Heart right ventricle (tissue), 16 donors: ENCODE measurements at regions not wholly inside any gene's neighbourhood (a gene's known extent, or its start where the extent isn't known, plus 50 kb on each side); places are given as distances from the start of the nearest gene placed in this dataset.

ENCODE experiments used
- ATAC-seq, 8 donors: fragments of 200-7000 bp; cut with Tn5 transposase; one replicate each; pipeline ENCODE4 v1.9.1; 2020; ENCODE audit warnings: mild to moderate bottlenecking in 8 of 8, moderate library complexity in 8 of 8, moderate number of reproducible peaks in 1 of 8
- DNase-seq, 2 donors: peaks; one replicate each; pipeline ENCODE4 v3.0.0-alpha.2; 2020
- H3K27ac ChIP-seq, 10 donors: fragments of 200-600 bp; sonication (generic) in 2 of 10; one replicate each; pipeline versions ENCODE4 v1.5.0 to v1.8.0; 2020 to 2022; ENCODE audit warnings: mild to moderate bottlenecking in 3 of 10
- H3K27me3 ChIP-seq, 7 donors: fragments of 200-600 bp; one replicate each; pipeline ENCODE4 v1.8.0; 2021 to 2022; ENCODE audit warnings: mild to moderate bottlenecking in 2 of 7
- H3K36me3 ChIP-seq, 9 donors: fragments of 200-600 bp; sonication (generic) in 1 of 9; one replicate each; pipeline versions ENCODE4 v1.5.0 to v1.8.0; 2020 to 2022; ENCODE audit warnings: mild to moderate bottlenecking in 2 of 9
- H3K4me1 ChIP-seq, 9 donors: fragments of 200-600 bp; sonication (generic) in 1 of 9; one replicate each; pipeline versions ENCODE4 v1.5.0 to v1.8.0; 2020 to 2022; ENCODE audit warnings: mild to moderate bottlenecking in 4 of 9
- H3K4me3 ChIP-seq, 10 donors: fragments of 200-600 bp; sonication (generic) in 2 of 10; one replicate each; pipeline versions ENCODE4 v1.5.0 to v1.8.0; 2020 to 2022; ENCODE audit warnings: mild to moderate bottlenecking in 7 of 10, moderate library complexity in 2 of 10
- H3K9me3 ChIP-seq, 11 donors: fragments of 200-600 bp in 10 of 11; sonication (generic) in 2 of 11; one replicate each; pipeline versions ENCODE4 v1.5.0 to v1.8.0; 2013 to 2022; ENCODE audit warnings: mild to moderate bottlenecking in 2 of 11, control low read depth in 1 of 11, moderate library complexity in 1 of 11
- CTCF ChIP-seq, 9 donors: fragments of 200-600 bp; sonication (generic) in 2 of 9; IDR thresholded peaks; one replicate each; pipeline versions ENCODE4 v1.5.0 to v1.8.0; 2021 to 2022; ENCODE audit warnings: antibody characterized with exemption in 9 of 9, mild to moderate bottlenecking in 5 of 9, moderate library complexity in 1 of 9
- WGBS, 2 donors: extraction: QIAGEN DNeasy Blood & Tissue Kit; methylation state at CpG; one replicate each; pipeline ENCODE4 v1.1.7; 2013; ENCODE audit warnings: inconsistent platforms in 1 of 2; 5-methylcytosine and 5-hydroxymethylcytosine counted together
- intact Hi-C, 10 donors: fragments of 100-400 bp; cut with DNase I; formaldehyde crosslinking; loops; one replicate each; pipeline versions ENCODE4 v1.11.1 to v1.14.2; 2022
- donor health status: Arrhythmogenic right ventricular cardiomyopathy.
- donor health status: ischemic (EF 13 %, LVEDD 7.1; RV severe dilation, severe dysfunction).
- donor health status: healthy with polysubstance abuse.
- donor health status: DM: no; HTN: yes; CAD: no.
- donor health status: DM: no; HTN: no; CAD: no.
- donor health status: ischemic (EF 25% LVEDD 6.9; RV normal size, moderate dysfunction).
- donor health status: ischemic (EF 25% LVEDD 5.7; RV mildly dilated, moderate dysfunction).
- donor health status: healthy.
- donor health status: DM: yes; HTN: yes; CAD: no.
- donor health status: Ischemic cardiomyopathy.
- donor health status: ischemic (EF 35%, LVEDD 5.7; RV mildly dilated, moderate dysfunction).
- donor health status: nonischemic (EF 11% LVEDD 7.7; RV severe dilation, severe dysfunction).
- donor health status: DM: yes; HTN: yes; CAD: no.
- donor health status: PGD.
- donor health status: ischemic (EF 29% LVEDD 5.4; RV normal size, mild dysfunction).
- donor health status: nonischemic (EF 23%, LVEDD 6.1; RV moderate dilation, normal function).

- WGBS, 2 donors, result 78 to 84% methylated on average over 3 of the region's 3 CpGs
Observed at GRCh38 chr6:97674802-97675201, 391.8 kb upstream of the MMS22L start.

GRCh38 chr6:97677626-97678025, 394.6 kb upstream of the MMS22L start:
- Histone ChIP-seq H3K27me3 (no peaks in the 10 kb centered on the region), H3K36me3 (no peaks in the 10 kb centered on the region), H3K4me3 (no peak overlapping the region), H3K9me3 (no peaks in the 10 kb centered on the region), H3K4me1 (no peaks in the 10 kb centered on the region), H3K27ac (no peak overlapping the region)
- no peak for TF ChIP-seq CTCF (IDR thresholded peaks at IDR 0.05)
- DNase-seq, result no peak
- intact Hi-C loops, result no loop called here
- 71 to 75% methylated on average over 2 of the region's 2 CpGs for WGBS, 2 donors
- ATAC-seq, result no peak

More at GRCh38 chr6:97674802-97675201, 391.8 kb upstream of the MMS22L start:
- ATAC-seq (no peak), DNase-seq (no peak)
- Histone ChIP-seq H3K36me3 (no peaks in the 10 kb centered on the region), H3K9me3 (no peaks in the 10 kb centered on the region), H3K4me3 (no peak overlapping the region), H3K4me1 (peaks cover 0 to 4% (median 0%) of the 10 kb centered on the region in 9 donors), H3K27me3 (no peaks in the 10 kb centered on the region), H3K27ac (no peak overlapping the region)
- intact Hi-C loops, result no loop called here
- TF ChIP-seq CTCF (IDR thresholded peaks at IDR 0.05), result no peak

- intact Hi-C loops, result no loop called here
- no peaks in the 10 kb centered on the region for H3K27me3 ChIP-seq
- no peaks in the 10 kb centered on the region for H3K9me3 ChIP-seq
- 87 to 90% methylated on average over 2 of the region's 2 CpGs for WGBS, 2 donors
- ATAC-seq (no peak), DNase-seq (no peak)
- no peaks in the 10 kb centered on the region for H3K4me1 ChIP-seq
- no peak for TF ChIP-seq CTCF (IDR thresholded peaks at IDR 0.05)
- H3K36me3 ChIP-seq, result no peaks in the 10 kb centered on the region
- no peak overlapping the region for H3K27ac ChIP-seq
- H3K4me3 ChIP-seq, result no peak overlapping the region
Observed at GRCh38 chr6:97687916-97688315, 404.9 kb upstream of the MMS22L start.

GRCh38 chr6:97689078-97689754, 406.2 kb upstream of the MMS22L start:
- no peak for ATAC-seq
- no peak for DNase-seq
- no peak for TF ChIP-seq CTCF (IDR thresholded peaks at IDR 0.05)
- Histone ChIP-seq H3K9me3 (no peaks in the 10 kb centered on the region), H3K36me3 (no peaks in the 10 kb centered on the region), H3K4me1 (no peaks in the 10 kb centered on the region), H3K27ac (no peak overlapping the region), H3K27me3 (no peaks in the 10 kb centered on the region), H3K4me3 (no peak overlapping the region)
- WGBS, 2 donors, result 79 to 83% methylated on average over 5 of the region's 5 CpGs
- intact Hi-C loops, result no loop called here
